Lung (tissue), 11 donors: ENCODE measurements at regions not wholly inside any gene's neighbourhood (a gene's known extent, or its start where the extent isn't known, plus 50 kb on each side); places are given as distances from the start of the nearest gene placed in this dataset.

Experiments
- ATAC-seq: fragments of 200-7000 bp; cut with Tn5 transposase; one replicate; pipeline ENCODE4 v1.9.1; 2020; ENCODE audit warnings: moderate number of reproducible peaks; ENCODE audit not compliant: insufficient read depth, low FRiP score
- DNase-seq, 3 donors: peaks; one replicate each; pipeline ENCODE4 v3.0.0-alpha.2; 2013 to 2017
- H3K27ac ChIP-seq, 2 donors: one replicate each; pipeline ENCODE4 v1.5.1; 2013; ENCODE audit warnings: mild to moderate bottlenecking in 2 of 2, moderate library complexity in 2 of 2, control low read depth in 1 of 2, inconsistent platforms in 1 of 2, low read depth in 1 of 2, low read length in 1 of 2
- H3K27me3 ChIP-seq, 3 donors: one replicate each; pipeline ENCODE4 v1.5.1; 2013; ENCODE audit warnings: low read length in 2 of 3; ENCODE audit not compliant: control insufficient read depth in 3 of 3, insufficient read depth in 3 of 3
- H3K36me3 ChIP-seq, 4 donors: one replicate each; pipeline ENCODE4 v1.5.1; 2013; ENCODE audit warnings: low read length in 4 of 4, mild to moderate bottlenecking in 1 of 4, moderate library complexity in 1 of 4; ENCODE audit not compliant: control insufficient read depth in 4 of 4, insufficient read depth in 4 of 4
- H3K4me1 ChIP-seq, 5 donors: one replicate each; pipeline ENCODE4 v1.5.1; 2013; ENCODE audit warnings: low read length in 5 of 5, mild to moderate bottlenecking in 2 of 5, moderate library complexity in 1 of 5; ENCODE audit not compliant: control insufficient read depth in 5 of 5, insufficient read depth in 5 of 5
- H3K4me3 ChIP-seq: one replicate; pipeline ENCODE4 v1.5.1; 2013; ENCODE audit warnings: mild to moderate bottlenecking, control low read depth, moderate library complexity
- H3K9ac ChIP-seq, 2 donors: one replicate each; pipeline ENCODE4 v1.5.1; 2013; ENCODE audit warnings: low read length in 2 of 2, control low read depth in 1 of 2; ENCODE audit not compliant: insufficient read depth in 1 of 2
- H3K9me3 ChIP-seq, 4 donors: one replicate each; pipeline ENCODE4 v1.5.1; 2013; ENCODE audit warnings: low read length in 3 of 4, mild to moderate bottlenecking in 1 of 4, moderate library complexity in 1 of 4; ENCODE audit not compliant: control insufficient read depth in 4 of 4, insufficient read depth in 3 of 4
- CTCF ChIP-seq: IDR thresholded peaks from 2 replicates; pipeline ENCODE4 v1.5.1; 2012; ENCODE audit warnings: mild to moderate bottlenecking; ENCODE audit errors: control extremely low read depth, extremely low read depth
- WGBS, 2 donors: extraction: QIAGEN DNeasy Blood & Tissue Kit; methylation state at CpG; one replicate each; pipeline ENCODE4 v1.1.7; 2013; 5-methylcytosine and 5-hydroxymethylcytosine counted together
- donor health status: control.
- donor health status: control.
- donor health status: Bipolar disorder and iron deficiency.
- donor health status: healthy.
- donor health status: DM: yes; HTN: yes; CAD: no.

- ATAC-seq, result no peak
- no peak for TF ChIP-seq CTCF
- H3K36me3 ChIP-seq, result no peaks in the 10 kb centered on the region
Measured at GRCh38 chr9:16312116-16312515, 558.4 kb downstream of the BNC2 start.

GRCh38 chr9:16312962-16313546 lies 557.4 kb downstream of the BNC2 start:
- H3K4me3 ChIP-seq, result no peak overlapping the region
- TF ChIP-seq CTCF, result no peak
- ATAC-seq (no peak), DNase-seq (no peak)
- H3K36me3 ChIP-seq, result no peaks in the 10 kb centered on the region
- no peak overlapping the region for H3K9ac ChIP-seq
- WGBS, 2 donors, result 88 to 94% methylated on average over 10 of the region's 10 CpGs
- no peaks in the 10 kb centered on the region for H3K27me3 ChIP-seq
- no peaks in the 10 kb centered on the region for H3K9me3 ChIP-seq
- H3K4me1 ChIP-seq, result peaks cover 0 to 93% (median 29%) of the 10 kb centered on the region in 5 donors
- H3K27ac ChIP-seq, result no peak overlapping the region

More at GRCh38 chr9:16312116-16312515, 558.4 kb downstream of the BNC2 start:
- Histone ChIP-seq H3K27ac (no peak overlapping the region), H3K27me3 (no peaks in the 10 kb centered on the region), H3K9me3 (no peaks in the 10 kb centered on the region), H3K9ac (no peak overlapping the region), H3K4me1 (peaks cover 0 to 84% (median 29%) of the 10 kb centered on the region in 5 donors), H3K4me3 (no peak overlapping the region)
- DNase-seq, result peak; percentile 89 to 95 (median 93)
- WGBS, 2 donors, result 58 to 71% methylated on average over 6 of the region's 6 CpGs

DNA sequence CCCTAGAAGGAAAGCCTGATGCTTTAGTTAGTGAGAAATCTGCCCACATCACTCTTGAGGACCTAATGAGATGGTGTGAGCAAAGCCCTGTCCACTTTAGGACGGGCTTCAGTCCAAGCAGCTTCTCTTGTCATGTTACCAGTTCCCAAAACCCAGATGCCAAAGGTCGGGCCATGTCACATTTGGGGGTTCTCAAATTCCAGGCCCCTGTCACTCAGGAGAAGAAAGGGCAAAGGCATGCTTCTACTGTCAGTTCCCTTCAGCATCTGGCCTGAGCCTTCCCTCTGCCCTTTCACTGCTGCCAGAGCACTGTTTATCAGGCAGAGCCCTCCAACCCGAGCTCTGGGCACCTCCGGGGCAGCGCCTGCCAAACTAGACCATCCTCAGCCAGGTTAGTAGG lies 556.0 kb downstream of the BNC2 start:
- no peak for TF ChIP-seq CTCF
- Histone ChIP-seq H3K27me3 (no peaks in the 10 kb centered on the region), H3K36me3 (no peaks in the 10 kb centered on the region), H3K4me3 (no peak overlapping the region), H3K27ac (no peak overlapping the region), H3K9me3 (no peaks in the 10 kb centered on the region), H3K4me1 (peaks cover 0 to 96% (median 24%) of the 10 kb centered on the region in 5 donors), H3K9ac (no peak overlapping the region)
- no peak for ATAC-seq
- 82 to 84% methylated on average over 5 of the region's 5 CpGs for WGBS, 2 donors
- DNase-seq, result no peak

DNA sequence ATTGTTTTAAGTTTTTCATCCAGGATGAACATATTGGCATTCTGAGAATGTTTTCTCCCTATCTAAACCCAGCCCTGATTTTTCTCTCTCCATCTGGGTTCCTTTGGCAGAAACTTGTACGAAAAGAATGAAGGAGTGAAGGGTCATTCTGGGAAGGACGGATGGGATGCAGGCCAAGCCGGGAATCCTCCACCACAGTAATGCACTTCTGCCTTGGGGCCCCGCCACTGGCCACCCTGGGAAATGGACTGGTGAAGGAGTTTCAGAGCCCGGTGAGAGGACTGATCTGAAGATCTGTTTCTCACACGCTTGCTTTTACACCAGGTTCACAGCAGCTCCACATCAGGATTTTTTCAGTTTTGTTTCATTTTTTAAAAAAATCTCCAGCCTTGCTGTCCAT lies 554.8 kb downstream of the BNC2 start:
- no peaks in the 10 kb centered on the region for H3K36me3 ChIP-seq
- peaks cover 0 to 87% (median 12%) of the 10 kb centered on the region in 5 donors for H3K4me1 ChIP-seq
- H3K9me3 ChIP-seq, result no peaks in the 10 kb centered on the region
- no peak for ATAC-seq
- no peaks in the 10 kb centered on the region for H3K27me3 ChIP-seq
- no peak for TF ChIP-seq CTCF
- WGBS, 2 donors, result 76 to 87% methylated on average over 6 of the region's 6 CpGs
- no peak overlapping the region for H3K4me3 ChIP-seq
- no peak overlapping the region for H3K27ac ChIP-seq
- DNase-seq, result peak in 1 of 3 donors; percentile 42
- no peak overlapping the region for H3K9ac ChIP-seq
